Progenitor cell of endocrine pancreas (in vitro differentiated cells): ENCODE measurements at regions not wholly inside any gene's neighbourhood (a gene's known extent, or its start where the extent isn't known, plus 50 kb on each side); places are given as distances from the start of the nearest gene placed in this dataset.
A peak's percentile ranks its signal among the peaks of the same experiment; 100 is the strongest.

Source experiments
- DNase-seq: peaks from one replicate; pipeline ENCODE4 v3.0.0; 2021; ENCODE audit warnings: low spot score; ENCODE audit not compliant: unreplicated experiment
- H3K27ac Mint-ChIP-seq: 2 replicates; pipeline ENCODE4 v1.8.0; 2021; ENCODE audit warnings: mild to moderate bottlenecking, moderate library complexity, mixed read lengths
- H3K27me3 Mint-ChIP-seq: 2 replicates; pipeline ENCODE4 v1.8.0; 2021; ENCODE audit warnings: mixed read lengths
- H3K36me3 Mint-ChIP-seq: 2 replicates; pipeline ENCODE4 v1.8.0; 2022; ENCODE audit warnings: mixed read lengths; ENCODE audit not compliant: insufficient read depth
- H3K4me1 Mint-ChIP-seq: 2 replicates; pipeline ENCODE4 v1.8.0; 2021; ENCODE audit warnings: low read depth, mixed read lengths
- H3K4me3 Mint-ChIP-seq: 2 replicates; pipeline ENCODE4 v1.8.0; 2021; ENCODE audit warnings: low read depth, mild to moderate bottlenecking, moderate library complexity, mixed read lengths
- H3K9me3 Mint-ChIP-seq: 2 replicates; pipeline ENCODE4 v1.8.0; 2021; ENCODE audit warnings: low read depth, mixed read lengths
- TF ChIP-seq, protein P1 (sequence below): fragments of 200-600 bp; sonication (generic); IDR thresholded peaks from one replicate; pipeline ENCODE4 v1.5.0; 2021; ENCODE audit warnings: antibody characterized with exemption, mild to moderate bottlenecking; ENCODE audit not compliant: unreplicated experiment

DNA sequence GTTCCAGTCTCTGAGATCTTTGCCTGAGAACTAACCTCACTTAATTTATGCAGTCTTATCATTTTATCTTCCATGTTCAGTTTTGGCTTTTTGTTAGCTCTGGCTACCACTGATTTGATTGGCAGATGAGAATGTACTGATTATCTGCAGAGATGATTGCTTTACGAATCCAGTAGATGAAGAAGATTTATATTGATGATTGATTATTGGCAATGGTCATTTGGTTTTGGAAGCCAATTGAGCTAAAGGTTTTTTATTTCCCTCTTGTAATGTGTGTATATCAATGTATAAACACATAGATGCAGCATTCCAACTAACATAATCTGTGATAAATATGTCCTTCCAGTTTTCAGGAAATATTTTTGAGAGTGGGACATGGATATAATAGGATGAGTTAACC is 763.6 kb downstream of the CDH11 start:
- Mint-ChIP-seq H3K4me3 (no peak overlapping the region), H3K27ac (no peak overlapping the region), H3K36me3 (no peaks in the 10 kb centered on the region), H3K27me3 (peaks cover 29% of the 10 kb centered on the region), H3K9me3 (peaks cover 4% of the 10 kb centered on the region), H3K4me1 (peaks cover 14% of the 10 kb centered on the region)
- TF ChIP-seq, protein P1, sequence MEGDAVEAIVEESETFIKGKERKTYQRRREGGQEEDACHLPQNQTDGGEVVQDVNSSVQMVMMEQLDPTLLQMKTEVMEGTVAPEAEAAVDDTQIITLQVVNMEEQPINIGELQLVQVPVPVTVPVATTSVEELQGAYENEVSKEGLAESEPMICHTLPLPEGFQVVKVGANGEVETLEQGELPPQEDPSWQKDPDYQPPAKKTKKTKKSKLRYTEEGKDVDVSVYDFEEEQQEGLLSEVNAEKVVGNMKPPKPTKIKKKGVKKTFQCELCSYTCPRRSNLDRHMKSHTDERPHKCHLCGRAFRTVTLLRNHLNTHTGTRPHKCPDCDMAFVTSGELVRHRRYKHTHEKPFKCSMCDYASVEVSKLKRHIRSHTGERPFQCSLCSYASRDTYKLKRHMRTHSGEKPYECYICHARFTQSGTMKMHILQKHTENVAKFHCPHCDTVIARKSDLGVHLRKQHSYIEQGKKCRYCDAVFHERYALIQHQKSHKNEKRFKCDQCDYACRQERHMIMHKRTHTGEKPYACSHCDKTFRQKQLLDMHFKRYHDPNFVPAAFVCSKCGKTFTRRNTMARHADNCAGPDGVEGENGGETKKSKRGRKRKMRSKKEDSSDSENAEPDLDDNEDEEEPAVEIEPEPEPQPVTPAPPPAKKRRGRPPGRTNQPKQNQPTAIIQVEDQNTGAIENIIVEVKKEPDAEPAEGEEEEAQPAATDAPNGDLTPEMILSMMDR = no peak
- DNase-seq = no peak

DNA sequence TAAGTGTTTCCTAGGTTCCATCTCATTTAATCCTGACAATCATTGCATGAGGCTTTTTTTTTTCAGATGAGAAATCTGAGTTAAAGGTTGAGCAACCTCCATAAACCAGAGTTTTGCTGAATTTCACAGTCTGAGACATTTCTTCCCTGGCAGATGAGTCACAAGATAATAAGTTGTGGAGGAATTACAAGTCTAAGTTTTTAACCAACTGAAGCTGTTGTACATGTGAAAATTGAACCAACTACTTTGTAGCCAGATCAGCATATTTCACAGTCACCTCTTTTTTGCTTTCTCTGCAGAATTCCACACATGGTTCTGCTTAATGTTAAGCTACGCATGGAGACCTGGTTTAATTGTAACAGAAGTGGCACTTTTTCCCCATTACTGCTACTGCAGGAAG is 765.6 kb downstream of the CDH11 start:
- H3K9me3 Mint-ChIP-seq = peaks cover 11% of the 10 kb centered on the region
- H3K27ac Mint-ChIP-seq = no peak overlapping the region
- H3K4me3 Mint-ChIP-seq = no peak overlapping the region
- TF ChIP-seq, protein P1 = no peak
- peaks cover 23% of the 10 kb centered on the region for H3K27me3 Mint-ChIP-seq
- no peaks in the 10 kb centered on the region for H3K36me3 Mint-ChIP-seq
- DNase-seq = no peak
- H3K4me1 Mint-ChIP-seq = peaks cover 14% of the 10 kb centered on the region

DNA sequence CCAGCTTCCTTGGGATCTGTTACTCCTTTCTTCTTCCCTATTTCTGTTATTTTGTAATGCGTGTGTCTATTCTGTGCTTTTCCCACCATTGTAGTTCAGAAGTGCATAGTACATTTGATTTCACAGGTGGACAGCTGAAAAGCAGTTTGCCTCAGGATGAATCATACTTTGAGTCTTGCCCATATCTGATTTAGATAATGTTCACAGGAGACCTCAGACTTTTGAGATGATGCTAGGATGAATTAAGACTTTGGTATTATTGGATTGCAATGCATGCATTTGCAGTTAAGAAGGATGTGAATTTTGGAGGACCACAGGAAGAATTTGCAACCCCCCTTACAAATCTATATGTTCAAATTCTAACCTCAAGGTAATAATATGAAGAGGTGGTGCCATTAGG is 769.6 kb downstream of the CDH11 start:
- peak overlapping the region; percentile 3 for H3K27ac Mint-ChIP-seq

DNA sequence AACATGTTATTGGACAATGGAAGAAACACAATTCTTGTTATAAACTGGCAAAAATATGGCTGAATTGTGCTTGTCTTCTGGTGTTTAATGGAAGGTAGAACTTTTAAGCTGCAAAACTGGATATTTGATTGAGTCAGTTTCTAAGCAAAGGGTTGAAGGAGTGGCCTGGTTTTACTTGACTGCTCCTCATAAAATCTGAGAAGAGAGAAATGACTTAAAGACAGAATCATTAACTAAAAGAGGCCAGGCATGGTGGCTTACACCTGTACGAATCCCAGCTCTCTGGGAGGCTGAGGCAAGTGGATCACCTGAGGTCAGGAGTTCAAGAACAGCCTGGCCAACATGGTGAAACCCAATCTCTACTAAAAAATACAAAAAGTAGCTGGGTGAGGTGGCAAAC is 770.7 kb downstream of the CDH11 start:
- H3K27me3 Mint-ChIP-seq = peaks cover 12% of the 10 kb centered on the region
- H3K9me3 Mint-ChIP-seq = peaks cover 7% of the 10 kb centered on the region
- H3K27ac Mint-ChIP-seq = peak overlapping the region; percentile 25
- TF ChIP-seq, protein P1 = no peak
- H3K36me3 Mint-ChIP-seq = no peaks in the 10 kb centered on the region
- H3K4me1 Mint-ChIP-seq = peaks cover 9% of the 10 kb centered on the region
- no peak overlapping the region for H3K4me3 Mint-ChIP-seq
- DNase-seq = no peak

More for the DNA sequence above, 769.6 kb downstream of the CDH11 start:
- TF ChIP-seq, protein P1 = no peak
- Mint-ChIP-seq H3K4me3 (no peak overlapping the region), H3K9me3 (peaks cover 7% of the 10 kb centered on the region), H3K4me1 (peaks cover 14% of the 10 kb centered on the region), H3K36me3 (no peaks in the 10 kb centered on the region), H3K27me3 (peaks cover 14% of the 10 kb centered on the region)
- DNase-seq = no peak

DNA sequence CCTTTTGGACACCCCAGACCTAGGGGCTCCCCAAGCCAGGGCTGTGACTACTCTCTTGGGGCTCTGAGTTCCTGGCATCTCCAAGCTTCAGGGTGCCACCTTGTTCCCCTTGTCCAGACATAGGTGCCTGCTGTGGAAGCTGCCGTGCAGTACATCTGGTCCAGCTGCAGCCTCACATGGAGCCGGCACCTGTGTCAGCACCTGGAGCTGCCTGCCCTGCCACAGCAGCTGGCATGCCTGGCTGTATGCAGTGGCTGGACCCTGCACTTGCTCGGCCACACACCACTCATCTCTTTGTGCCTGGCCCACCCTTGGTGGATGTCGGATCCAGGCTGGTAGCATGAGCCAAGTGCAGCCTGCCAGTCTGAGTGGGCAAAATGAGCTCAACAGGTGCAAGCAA is 775.8 kb downstream of the CDH11 start:
- H3K4me3 Mint-ChIP-seq = no peak overlapping the region
- no peak overlapping the region for H3K27ac Mint-ChIP-seq
- H3K27me3 Mint-ChIP-seq = peaks cover 6% of the 10 kb centered on the region
- DNase-seq = no peak
- TF ChIP-seq, protein P1 = no peak
- no peaks in the 10 kb centered on the region for H3K4me1 Mint-ChIP-seq
- no peaks in the 10 kb centered on the region for H3K36me3 Mint-ChIP-seq
- no peaks in the 10 kb centered on the region for H3K9me3 Mint-ChIP-seq
